ENCODE measurements at regions not wholly inside any gene's neighbourhood (a gene's known extent, or its start where the extent isn't known, plus 50 kb on each side); places are given as distances from the start of the nearest gene placed in this dataset.

DNA sequence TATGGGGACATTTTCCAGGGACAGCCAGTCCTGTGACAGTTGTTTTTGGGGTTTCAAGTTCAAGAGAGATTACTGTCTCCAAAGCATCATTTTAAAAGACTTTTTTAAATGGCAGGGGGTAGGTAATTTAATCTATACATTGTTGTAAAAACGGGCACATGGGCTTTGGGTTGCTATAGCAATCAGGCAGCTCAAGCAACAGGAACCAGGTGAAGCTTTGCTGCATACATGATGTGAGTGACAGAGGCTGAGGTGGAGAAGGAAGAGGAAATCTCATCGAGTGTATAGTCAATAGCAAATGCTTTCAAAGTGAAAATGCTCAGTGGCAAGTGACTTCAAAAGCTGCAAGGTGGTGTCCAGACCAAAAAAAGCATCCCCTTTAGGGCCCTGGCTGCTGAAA, 277.4 kb upstream of the JAG1 start:
- ChIA-PET POLR2A (no interaction called here), CTCF (ENCODE audit: low intra/inter-chr PET ratio, low total read pairs) (no interaction called here)
- H3K27me3 ChIP-seq (ENCODE audit: control insufficient read depth in 1 of 2, insufficient read depth in 2 of 2, low read length in 2 of 2) = no peaks in the 10 kb centered on the region
- H2AFZ ChIP-seq (ENCODE audit: low read length) = no peak overlapping the region
- peaks cover 30% of the 10 kb centered on the region for H3K4me1 ChIP-seq (ENCODE audit: insufficient read depth, low read length)
- no TSS peak for BruUV-seq (replicated peaks)
- no peaks in the 10 kb centered on the region for H3K36me3 ChIP-seq (replicated peaks in 1 of 2; ENCODE audit: control insufficient read depth in 1 of 2, insufficient read depth in 2 of 2, low read length in 2 of 2)
- TF ChIP-seq, protein P1, sequence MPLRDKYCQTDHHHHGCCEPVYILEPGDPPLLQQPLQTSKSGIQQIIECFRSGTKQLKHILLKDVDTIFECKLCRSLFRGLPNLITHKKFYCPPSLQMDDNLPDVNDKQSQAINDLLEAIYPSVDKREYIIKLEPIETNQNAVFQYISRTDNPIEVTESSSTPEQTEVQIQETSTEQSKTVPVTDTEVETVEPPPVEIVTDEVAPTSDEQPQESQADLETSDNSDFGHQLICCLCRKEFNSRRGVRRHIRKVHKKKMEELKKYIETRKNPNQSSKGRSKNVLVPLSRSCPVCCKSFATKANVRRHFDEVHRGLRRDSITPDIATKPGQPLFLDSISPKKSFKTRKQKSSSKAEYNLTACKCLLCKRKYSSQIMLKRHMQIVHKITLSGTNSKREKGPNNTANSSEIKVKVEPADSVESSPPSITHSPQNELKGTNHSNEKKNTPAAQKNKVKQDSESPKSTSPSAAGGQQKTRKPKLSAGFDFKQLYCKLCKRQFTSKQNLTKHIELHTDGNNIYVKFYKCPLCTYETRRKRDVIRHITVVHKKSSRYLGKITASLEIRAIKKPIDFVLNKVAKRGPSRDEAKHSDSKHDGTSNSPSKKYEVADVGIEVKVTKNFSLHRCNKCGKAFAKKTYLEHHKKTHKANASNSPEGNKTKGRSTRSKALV (CRISPR knock-in tag; IDR thresholded peaks at IDR 0.05) = no peak
- TF ChIP-seq PHF20 (CRISPR knock-in tag; IDR thresholded peaks at IDR 0.05) (no peak), ZNF557 (CRISPR knock-in tag; IDR thresholded peaks at IDR 0.05) (no peak), KLF13 (CRISPR knock-in tag; IDR thresholded peaks at IDR 0.05) (no peak), PAX8 (CRISPR knock-in tag; IDR thresholded peaks at IDR 0.05; ENCODE audit: borderline replicate concordance) (no peak), ZNF335 (CRISPR knock-in tag; IDR thresholded peaks at IDR 0.05) (no peak), MXD4 (CRISPR knock-in tag; IDR thresholded peaks at IDR 0.05) (no peak), SP1 (IDR thresholded peaks at IDR 0.05) (no peak), SP1 (CRISPR knock-in tag; IDR thresholded peaks at IDR 0.05) (no peak), FOXC1 (CRISPR knock-in tag; IDR thresholded peaks at IDR 0.05; ENCODE audit: borderline replicate concordance) (no peak), ZBTB7B (CRISPR knock-in tag; IDR thresholded peaks at IDR 0.05) (no peak), ZNF83 (CRISPR knock-in tag; IDR thresholded peaks at IDR 0.05; ENCODE audit: borderline replicate concordance) (no peak), ELF1 (CRISPR knock-in tag; IDR thresholded peaks at IDR 0.05) (no peak)
- TF ChIP-seq, protein P2, sequence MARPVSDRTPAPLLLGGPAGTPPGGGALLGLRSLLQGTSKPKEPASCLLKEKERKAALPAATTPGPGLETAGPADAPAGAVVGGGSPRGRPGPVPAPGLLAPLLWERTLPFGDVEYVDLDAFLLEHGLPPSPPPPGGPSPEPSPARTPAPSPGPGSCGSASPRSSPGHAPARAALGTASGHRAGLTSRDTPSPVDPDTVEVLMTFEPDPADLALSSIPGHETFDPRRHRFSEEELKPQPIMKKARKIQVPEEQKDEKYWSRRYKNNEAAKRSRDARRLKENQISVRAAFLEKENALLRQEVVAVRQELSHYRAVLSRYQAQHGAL (CRISPR knock-in tag; IDR thresholded peaks at IDR 0.05; ENCODE audit: not compliant biosample characterization) = no peak
- TF ChIP-seq, protein P3, sequence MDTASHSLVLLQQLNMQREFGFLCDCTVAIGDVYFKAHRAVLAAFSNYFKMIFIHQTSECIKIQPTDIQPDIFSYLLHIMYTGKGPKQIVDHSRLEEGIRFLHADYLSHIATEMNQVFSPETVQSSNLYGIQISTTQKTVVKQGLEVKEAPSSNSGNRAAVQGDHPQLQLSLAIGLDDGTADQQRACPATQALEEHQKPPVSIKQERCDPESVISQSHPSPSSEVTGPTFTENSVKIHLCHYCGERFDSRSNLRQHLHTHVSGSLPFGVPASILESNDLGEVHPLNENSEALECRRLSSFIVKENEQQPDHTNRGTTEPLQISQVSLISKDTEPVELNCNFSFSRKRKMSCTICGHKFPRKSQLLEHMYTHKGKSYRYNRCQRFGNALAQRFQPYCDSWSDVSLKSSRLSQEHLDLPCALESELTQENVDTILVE (CRISPR knock-in tag; IDR thresholded peaks at IDR 0.05) = no peak
- no peak overlapping the region for H3K27ac ChIP-seq (ENCODE audit: extremely low read length, insufficient read depth, low read length)
- no peaks in the 10 kb centered on the region for H3K79me2 ChIP-seq (ENCODE audit: insufficient read depth, low read length)
- no peak overlapping the region for H3K9ac ChIP-seq (ENCODE audit: insufficient read depth, low read depth, low read length)
- H4K20me1 ChIP-seq (ENCODE audit: insufficient read depth, low read length) = no peaks in the 10 kb centered on the region
- no peak overlapping the region for H3K4me3 ChIP-seq (replicated peaks in 1 of 3; ENCODE audit: insufficient read depth in 1 of 3, low read depth in 2 of 3, low read length in 3 of 3)
- no peak for ATAC-seq
- H3K4me2 ChIP-seq (ENCODE audit: low read depth, low read length) = no peak overlapping the region
- WGBS (ENCODE audit: low lambda C conversion rate) = 7% methylated on average over 2 of the region's 2 CpGs
- no peak for FAIRE-seq
- H3K9me3 ChIP-seq (ENCODE audit: low read length) = no peaks in the 10 kb centered on the region
- no peak for DNase-seq (ENCODE audit: low spot score)
- intact Hi-C loops (cut with micrococcal nuclease; ENCODE audit: unreplicated experiment) (loop anchor here (2.0 kb wide), 1 partner anchor 276 kb away; no protein-coding TSS in a partner anchor), in situ Hi-C loops (cut with HindIII; ENCODE audit: extremely low pct_ligation_motif_present, low pct_unique_long_range_greater_than_20kb) (no loop called here)
